ENCODE measurements at regions not wholly inside any gene's neighbourhood (a gene's known extent, or its start where the extent isn't known, plus 50 kb on each side); places are given as distances from the start of the nearest gene placed in this dataset.

- no peak for DNase-seq
These were observed 59.6 kb upstream of the LMCD1 start for GRCh38 chr3:8441969-8442559.

- DNase-seq = no peak
These were observed 58.5 kb upstream of the LMCD1 start for GRCh38 chr3:8442993-8443650.

GRCh38 chr3:8443829-8444791 lies 57.5 kb upstream of the LMCD1 start:
- no peak for DNase-seq

GRCh38 chr3:8444883-8445282 lies 56.7 kb upstream of the LMCD1 start:
- DNase-seq = no peak

GRCh38 chr3:8445861-8446260 lies 55.8 kb upstream of the LMCD1 start:
- DNase-seq = no peak

- no peak for DNase-seq
These were observed 54.8 kb upstream of the LMCD1 start for GRCh38 chr3:8446845-8447244.

- DNase-seq = no peak
These were observed 51.0 kb upstream of the LMCD1 start for GRCh38 chr3:8450618-8451017.

- DNase-seq = no peak
These were observed 49.9 kb upstream of the LMCD1 start for GRCh38 chr3:8451696-8452095.
